HS-5 (cell line): ENCODE measurements at regions not wholly inside any gene's neighbourhood (a gene's known extent, or its start where the extent isn't known, plus 50 kb on each side); places are given as distances from the start of the nearest gene placed in this dataset.

Experiments used
- DNase-seq: peaks from one replicate; pipeline ENCODE4 v3.0.0-alpha.2; 2012; ENCODE audit warnings: low read depth

GRCh38 chr10:14389981-14390590 is 59.4 kb upstream of the FRMD4A start:
- no peak for DNase-seq

DNA sequence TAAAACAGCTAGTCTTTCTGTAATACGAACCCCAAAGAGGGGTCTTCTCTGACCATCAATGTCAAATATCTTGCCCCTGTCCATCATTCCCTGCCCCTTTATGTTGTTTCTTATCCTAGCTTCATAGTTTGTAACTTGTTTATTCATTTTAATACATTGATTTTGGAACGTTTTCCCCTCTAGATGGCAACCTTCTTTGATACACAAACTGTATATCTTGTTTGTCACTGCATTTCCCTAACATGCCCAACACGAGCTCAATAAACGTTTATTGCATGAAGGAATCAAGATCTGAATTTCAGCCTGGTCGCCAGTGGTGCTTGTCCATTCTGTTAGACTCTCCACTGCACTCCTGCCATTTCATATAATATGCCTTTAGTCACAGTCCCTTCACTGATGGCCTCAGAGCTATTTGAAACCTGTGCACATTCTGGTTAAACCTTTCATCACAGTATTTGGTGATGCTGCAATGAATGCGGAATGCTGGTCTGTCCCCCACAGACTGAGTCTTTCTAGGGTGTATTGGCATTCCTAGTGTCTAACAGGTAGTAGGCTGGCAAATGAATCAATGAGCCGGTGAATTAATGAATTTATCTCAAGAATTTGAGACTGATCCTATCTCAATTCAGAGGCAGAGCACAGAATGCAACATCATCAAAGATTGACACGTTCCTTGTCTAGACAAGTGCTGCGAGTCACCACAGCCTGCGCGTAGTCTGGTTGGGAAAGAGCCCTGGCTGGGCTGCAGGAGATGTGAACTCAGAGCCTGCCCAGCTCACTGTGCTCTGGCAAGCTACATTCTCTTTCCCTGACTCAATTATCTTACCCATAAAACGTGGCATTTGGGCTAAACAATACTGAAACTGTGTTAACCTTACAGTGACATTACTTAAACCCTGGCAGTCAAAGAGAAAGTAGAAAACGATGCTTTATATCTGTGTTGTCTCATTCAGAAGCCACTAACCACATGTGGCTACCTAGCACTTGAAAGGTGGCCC is 55.2 kb upstream of the FRMD4A start:
- DNase-seq, result no peak

DNA sequence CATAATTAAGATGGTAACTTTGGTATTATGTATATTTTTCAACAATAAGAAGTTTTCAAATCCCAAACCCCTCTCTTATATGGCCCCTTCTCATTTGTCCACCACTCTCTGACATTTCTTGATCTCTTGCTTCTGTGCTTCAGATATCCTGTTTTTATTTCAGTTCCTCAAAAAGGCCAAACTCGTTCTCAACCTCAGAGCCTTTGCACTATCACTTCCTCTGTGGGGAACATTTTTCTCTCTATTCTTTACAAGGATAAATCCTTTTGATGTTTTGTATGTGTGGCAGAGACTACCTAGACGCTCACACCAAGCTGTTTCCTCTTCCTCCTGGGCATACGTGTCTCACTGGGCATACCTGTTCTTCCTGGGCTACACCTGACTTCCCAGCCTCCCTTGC is 54.2 kb upstream of the FRMD4A start:
- DNase-seq, result no peak

DNA sequence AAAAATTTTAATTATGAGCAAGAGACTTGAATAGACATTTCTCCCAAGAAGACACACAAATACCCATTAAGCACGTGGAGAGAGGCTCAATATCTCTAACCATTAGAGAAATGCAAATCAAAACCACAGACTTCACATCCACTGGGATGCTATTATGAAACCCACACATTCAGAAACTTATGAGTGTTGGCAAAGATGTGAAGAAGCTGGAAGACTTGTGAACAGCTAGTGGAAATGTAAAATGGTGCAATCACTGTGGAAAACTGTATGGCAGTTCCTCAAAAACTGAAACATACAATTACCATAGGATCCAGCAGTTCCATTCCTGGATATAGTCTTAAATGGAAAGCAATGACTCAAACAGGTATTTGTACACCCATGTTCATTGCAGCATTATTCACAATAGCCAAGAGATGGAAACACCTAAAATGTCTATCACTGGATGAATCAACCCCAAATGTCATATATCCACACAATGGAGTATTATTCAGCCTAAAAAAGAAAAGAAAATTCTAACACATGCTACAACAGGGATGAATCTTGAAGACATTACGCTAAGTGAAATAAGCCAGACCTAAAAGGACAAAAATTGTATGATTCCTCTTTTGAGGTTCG is 53.5 kb upstream of the FRMD4A start:
- DNase-seq, result no peak

- DNase-seq, result no peak
These were observed 52.5 kb upstream of the FRMD4A start for GRCh38 chr10:14383266-14383665.

DNA sequence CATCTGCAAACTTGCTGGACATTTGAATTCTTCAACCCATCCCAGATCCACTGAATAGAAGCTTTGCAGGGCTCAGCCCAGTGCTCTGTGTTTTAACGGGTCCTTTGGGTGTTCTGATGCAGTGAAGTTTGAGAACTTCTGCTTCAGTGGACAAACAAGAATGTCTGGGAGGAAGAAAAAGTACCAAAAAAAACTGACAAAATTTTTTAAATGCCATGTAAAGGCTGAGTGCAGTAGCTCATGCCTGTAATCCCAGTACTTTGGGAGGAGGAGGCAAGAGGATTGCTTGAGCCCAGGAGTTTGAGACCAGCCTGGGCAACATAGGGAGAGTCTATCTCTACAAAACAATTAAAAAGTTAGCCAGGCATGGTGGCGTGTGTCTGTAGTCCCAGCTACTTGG is 51.8 kb upstream of the FRMD4A start:
- no peak for DNase-seq

DNA sequence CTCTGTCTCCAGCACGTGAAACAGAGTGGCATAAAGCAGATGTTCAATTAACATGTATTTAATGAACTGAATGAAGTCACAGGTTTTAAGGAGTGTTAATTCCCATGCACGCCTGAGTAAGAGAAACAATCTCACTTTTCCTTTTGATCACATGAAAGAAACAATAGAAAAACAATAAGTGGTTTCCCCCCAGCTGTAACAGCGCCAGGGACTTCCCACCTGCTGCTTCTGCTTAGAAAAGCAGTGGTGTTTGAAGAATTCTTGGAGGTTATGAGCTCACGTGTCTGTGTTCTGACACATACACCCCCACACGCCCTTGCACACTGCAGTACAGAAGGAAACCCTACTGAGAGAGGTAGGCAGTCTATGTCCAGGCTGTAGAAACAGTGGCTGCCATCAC is 51.3 kb upstream of the FRMD4A start:
- no peak for DNase-seq

DNA sequence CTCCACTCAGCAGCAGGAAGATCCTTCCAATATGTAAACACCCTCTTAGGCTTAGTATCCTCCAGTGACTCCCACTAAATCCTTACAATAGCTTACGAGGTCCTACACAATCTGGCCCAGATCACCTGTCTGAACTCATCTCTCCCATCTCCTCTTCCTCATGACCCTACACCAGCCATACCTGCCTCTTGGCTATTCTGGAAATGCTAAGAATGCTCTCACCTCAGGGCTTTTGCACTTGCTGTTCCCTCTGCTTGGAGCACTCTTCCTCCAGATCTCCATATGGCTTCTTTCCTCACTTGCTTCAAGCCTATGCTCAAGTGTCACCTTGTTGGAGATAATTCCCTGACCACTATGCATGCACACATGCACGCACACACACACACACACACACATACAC is 50.8 kb upstream of the FRMD4A start:
- DNase-seq, result no peak

- DNase-seq, result no peak
These were observed 50.0 kb upstream of the FRMD4A start for GRCh38 chr10:14380746-14381145.
